CD4-positive, alpha-beta T cell treated with Interleukin-21 for 1 hour (primary cell): ENCODE measurements at regions not wholly inside any gene's neighbourhood (a gene's known extent, or its start where the extent isn't known, plus 50 kb on each side); places are given as distances from the start of the nearest gene placed in this dataset.

ENCODE experiments used
- DNase-seq: peaks from one replicate; pipeline ENCODE4 v3.0.0-alpha.2; 2020

DNA sequence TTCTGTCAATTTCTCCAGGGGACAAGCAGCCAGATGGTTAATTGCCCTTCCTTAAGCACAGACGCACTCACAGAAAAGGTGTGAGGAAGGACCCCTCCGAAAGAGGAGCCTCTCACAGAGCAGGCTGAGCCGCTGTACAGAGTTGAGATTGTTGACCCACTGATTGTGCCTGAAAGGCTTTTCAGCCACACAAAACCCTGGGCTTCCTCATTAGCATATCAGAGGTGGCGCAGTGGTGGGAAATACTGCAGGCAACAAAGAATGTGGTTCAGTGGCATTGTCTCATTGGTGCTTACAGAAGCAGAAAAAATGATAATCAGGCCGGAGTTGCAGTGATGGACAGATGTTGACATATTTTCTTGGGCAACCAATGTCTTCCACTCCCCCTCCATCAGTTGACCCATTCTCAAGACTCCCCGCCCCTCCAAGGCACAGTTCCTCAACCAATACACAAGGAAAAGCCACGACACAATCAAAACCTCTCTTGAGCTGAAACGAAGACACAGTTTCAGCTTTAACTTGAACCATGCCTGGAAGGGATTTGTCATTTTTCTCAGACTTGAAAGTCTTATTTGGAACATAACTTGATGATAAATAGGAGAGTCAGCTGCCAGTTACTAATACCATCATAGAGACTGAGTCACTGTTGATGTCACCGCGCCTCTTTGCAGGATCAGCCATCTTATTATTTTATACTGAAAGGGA, 53.1 kb downstream of the ATXN3L start:
- no peak for DNase-seq

DNA sequence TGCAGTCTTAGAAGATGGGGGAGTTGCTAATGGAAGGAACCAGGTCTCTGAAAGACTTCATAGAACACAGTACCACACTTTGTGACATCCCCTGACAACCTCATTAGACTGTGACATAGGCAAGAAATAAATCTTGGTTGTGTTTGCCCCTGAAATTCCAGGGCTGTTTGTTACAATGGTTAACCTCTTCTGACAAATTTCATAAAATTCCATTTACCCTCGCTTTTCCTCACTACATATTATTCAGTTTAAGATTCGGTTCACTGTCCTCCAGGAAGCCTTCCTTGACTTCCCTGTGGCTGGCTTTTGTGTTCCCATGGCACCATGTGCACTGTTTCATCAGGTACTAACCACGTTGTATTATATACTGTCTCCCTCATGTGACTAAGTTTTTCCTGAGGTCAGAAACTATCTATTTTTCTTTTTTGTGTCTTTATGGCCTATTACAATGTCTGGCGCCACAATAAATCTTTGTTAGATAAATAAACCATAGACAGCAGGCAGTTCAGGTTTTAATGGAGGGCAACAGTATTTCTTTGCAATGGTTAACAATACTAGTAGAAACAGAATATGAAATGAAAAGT, 54.2 kb downstream of the ATXN3L start:
- DNase-seq, result no peak

DNA sequence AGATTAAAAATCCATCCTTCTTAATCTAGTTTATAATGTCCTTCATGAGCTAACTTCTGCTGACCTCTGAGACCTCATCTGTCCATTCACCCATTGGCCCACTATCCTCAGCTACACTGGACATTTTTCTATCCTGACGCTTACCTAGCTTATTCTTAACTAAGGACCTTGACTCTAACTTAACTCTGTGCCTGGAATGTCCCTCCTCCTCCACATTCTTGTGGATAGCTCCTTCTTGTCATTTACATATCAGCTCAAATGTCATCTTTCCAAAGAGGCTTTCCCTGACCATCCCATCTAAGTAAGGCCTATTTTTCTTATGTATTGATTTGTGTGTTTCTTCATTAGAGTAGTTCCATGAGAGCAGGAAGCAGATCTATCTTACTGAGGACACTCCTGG, 54.7 kb downstream of the ATXN3L start:
- no peak for DNase-seq

DNA sequence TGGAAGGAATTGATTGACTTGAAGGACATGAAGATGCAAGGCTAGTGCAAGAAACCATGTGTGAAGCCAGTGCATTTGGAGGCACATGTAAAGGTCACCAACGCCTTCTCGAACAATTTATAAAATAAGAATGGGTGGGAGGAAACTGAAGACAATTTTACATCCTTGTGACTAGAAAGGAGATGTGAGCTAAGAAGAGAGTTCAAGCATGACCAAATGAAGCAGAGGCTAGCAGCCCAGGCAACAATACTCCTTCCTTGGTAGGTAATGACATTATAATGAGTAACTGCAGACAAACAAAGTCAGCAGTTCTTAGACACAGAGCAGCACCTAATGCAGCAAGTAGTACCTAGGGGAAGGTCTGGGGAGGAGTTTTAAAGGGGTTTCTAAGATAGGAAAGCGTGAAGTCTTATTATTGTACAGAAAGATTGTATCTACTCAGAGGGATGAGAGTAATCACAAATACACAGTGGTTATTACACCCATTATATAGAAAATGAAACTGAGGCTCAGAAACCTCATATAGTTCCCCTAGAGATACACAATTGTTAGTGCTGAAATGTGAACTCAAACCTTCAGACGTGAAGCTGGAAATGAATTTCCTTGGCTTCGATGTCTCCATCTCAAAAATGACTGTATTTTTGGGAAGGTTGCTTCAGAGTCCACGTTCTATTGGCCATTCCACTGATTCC, 56.1 kb downstream of the ATXN3L start:
- no peak for DNase-seq

DNA sequence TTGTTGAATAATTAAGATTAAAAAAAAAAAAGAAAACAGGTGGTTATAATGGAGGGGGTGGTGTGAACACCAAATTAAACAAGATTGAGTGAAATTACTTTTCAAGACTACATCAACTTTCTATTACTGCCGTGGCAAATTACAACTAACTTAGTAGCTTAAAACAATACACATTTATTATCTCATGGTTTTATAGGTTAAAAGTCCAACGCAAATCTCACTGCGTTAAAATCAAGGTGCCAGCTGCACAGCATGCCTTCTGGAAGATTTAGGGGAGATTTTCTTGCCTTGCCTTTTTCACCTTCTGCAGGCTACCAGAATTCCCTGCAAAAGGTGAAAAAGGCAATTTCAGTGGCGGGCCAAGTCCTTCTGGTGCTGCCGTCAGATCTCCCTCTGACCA, 58.5 kb downstream of the ATXN3L start:
- no peak for DNase-seq

DNA sequence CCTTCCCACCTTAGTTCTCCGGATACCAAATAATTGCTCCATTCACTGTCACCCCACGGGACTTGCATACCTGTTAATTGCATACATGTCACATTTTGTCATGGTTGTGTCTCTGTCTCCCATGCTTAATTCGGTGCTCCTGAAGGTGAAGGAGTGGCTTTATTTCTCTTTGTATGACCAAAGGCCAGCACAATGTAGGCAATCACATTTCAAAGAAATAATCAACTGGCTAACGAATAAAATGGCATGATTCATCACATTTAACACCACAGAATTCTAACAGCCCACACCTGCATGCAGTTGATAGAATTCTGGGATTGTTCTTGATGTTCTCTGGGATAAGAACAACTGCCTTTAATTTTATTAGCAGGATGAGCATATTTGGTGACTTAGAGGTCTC, 59.3 kb downstream of the ATXN3L start:
- DNase-seq, result no peak

DNA sequence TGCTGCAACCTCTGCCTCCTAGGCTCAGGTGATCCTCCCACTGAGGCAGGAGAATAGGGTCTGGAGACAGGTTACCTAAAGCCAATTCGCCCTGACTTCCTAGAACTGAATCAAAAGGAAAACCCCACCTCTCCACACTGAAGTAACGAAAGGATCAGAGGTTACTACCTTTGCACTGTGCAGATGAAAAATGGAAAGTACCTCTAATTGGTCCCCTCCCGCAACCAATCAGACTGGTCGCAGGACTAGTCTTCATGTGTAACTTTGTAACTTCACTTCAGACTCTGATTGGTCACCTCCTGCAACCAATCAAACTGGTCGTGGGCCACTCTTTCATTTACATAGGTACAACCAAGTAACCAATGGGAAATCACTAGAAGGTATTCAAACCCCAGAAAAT, 61.1 kb downstream of the ATXN3L start:
- no peak for DNase-seq

DNA sequence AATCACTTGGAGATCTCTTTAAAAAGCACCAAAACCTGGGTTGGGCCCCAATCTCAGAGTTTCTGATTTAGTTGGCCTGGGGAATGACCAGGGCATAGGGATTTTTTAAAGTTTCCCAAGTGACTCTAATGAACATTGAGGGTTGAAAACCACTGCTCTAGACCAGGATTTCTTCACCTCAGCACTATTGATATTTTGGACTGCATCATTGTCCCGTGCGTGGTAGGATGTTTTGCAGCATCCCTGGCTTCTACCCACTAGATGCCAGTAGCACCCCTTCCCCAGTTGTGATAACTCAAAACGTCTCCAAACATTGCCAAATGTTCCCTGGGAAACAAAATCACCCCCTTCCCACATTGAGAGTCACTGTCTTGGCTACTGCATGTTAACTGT, 61.8 kb downstream of the ATXN3L start:
- DNase-seq, result no peak

DNA sequence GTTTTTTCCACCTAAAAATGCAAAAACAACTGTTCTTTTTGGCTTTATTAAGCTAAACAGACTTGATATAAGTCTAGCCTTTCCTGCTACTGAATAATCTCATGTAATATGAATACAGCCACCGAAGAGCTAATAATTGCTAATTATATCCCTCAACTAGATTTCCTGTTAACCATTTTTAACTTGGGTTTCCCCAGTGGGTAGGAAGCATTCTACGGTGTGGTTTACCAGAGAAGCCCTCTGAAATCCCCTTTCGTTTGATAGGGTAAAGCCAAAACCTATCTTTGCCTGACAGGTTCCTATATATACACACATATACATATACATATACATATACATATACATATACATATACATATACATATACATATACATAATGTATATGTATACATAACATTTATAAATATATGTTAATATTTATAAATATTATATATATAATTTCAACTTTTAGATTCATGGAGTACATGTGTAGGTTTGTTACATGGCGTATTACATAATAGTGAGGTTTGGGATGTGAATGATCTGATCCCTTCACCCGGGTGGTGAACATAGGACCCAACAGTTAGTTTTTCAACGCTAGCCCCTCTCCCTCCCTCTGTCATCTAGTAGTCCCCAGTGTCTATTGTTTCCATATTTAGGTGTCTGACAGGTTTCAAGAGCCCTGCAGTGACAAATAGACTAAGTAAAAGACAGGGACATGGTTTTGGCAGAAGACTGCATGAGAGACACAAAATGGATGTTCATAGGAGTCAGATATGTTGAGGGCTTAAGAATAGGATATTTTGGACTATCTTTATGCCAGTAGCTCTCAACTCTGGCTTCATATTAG, 62.4 kb downstream of the ATXN3L start:
- DNase-seq, result peak; percentile 16

DNA sequence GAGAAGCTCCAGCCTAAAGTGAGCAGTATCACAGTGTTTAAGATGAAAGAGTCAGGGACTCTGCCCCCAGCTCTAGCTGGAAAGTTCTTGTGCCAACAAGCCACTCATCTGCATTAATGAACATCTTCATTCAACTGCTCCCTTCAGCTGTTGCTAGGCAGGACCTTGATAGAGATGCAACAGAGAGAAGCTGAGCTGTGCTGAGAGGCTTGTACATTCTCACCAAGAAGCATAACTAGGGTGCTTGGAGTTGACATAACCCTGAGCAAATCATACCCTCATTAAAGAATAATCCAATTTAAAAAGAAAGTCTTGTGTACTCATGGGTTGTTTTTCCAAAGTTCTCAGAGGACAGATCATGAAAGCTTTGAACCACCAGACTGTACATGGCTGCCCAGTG, 63.2 kb downstream of the ATXN3L start:
- no peak for DNase-seq

DNA sequence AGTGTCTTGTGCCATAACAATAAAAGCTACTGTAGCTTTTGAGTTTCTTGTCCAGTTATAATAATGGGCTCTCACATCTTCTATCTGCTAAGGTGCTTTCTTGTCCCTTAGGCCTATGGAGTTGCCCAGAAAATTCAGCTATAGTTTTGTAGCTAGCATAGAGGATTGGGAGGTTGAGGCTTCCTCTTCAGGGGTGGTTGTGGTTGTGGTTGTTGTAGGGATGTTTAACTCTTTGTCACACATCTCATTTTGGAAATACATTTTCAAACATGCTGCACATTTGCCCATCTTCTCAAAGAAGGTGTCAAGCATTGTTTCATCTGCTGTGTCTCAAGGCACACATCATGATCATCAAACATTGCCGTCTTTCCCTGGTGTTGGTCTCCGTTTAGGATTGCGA, 65.0 kb downstream of the ATXN3L start:
- DNase-seq, result no peak

DNA sequence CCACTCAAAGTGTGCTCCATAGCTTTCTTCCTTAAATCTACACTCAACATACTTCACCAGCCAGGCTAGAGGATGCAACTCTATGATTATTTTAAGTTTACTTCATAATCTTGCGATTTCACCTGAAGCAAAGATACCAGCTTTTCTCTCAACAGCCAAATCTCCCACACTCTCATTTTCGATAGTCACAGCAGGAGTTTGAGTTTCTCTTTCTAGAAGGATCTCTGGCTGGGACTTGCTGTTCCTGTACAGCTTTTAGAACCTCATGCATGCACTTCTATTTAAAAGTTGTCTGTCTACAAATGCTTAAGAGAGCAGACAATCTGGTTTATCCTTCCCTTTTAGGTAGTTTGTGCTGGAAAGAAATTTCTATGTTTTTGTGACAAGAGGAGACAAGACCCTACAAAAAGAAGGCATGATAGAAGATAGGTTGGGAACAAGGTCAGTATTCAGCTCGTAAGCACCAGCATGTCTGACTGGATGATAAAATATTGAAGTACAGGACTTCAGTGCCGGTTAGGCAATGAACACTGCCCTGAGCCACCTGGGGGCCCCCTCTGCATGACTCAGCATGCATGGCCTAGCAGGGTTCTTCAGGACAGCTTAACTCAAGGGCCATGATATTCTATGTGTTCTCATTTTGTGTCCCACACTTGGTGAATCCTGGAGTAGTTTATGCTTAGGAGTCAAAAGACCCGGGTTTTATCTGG, 65.6 kb downstream of the ATXN3L start:
- DNase-seq, result no peak

DNA sequence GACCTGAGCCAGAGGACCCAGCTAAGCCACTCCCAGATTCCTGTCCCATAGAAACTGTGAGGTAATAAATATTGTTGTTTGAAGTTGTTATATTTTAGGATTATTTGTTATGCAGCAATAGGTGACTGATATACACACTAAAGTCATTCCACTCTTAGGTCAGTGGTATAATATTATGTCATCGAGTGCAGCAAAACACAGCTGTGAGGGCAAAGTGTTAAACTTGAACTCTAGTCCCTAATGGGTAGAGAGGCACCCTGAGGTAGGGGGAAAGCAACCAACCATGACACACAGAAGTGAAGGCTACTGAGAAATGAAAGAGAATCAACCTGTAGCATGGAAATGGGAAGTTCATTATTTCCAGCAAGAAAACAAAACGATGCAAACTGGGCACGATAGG, 66.6 kb downstream of the ATXN3L start:
- DNase-seq, result no peak

DNA sequence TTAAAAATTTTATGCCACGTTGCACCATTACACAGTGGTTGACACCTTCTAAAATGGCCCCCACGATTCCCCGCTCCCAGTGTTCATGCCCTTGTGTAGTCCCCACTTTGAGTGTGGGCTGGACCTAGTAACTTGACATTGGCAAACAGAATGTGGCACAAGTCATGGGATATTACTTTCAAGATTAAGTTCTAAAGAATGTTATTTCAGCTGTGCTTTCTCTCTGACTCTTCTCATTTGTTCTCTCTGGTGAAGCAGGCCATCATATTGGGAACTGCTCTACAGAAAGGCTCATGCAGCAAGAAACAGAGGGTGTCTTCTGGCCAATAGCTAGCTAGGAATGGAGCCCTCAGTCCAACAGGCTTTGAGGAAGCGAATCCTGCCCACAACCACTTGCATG, 67.1 kb downstream of the ATXN3L start:
- DNase-seq, result no peak

DNA sequence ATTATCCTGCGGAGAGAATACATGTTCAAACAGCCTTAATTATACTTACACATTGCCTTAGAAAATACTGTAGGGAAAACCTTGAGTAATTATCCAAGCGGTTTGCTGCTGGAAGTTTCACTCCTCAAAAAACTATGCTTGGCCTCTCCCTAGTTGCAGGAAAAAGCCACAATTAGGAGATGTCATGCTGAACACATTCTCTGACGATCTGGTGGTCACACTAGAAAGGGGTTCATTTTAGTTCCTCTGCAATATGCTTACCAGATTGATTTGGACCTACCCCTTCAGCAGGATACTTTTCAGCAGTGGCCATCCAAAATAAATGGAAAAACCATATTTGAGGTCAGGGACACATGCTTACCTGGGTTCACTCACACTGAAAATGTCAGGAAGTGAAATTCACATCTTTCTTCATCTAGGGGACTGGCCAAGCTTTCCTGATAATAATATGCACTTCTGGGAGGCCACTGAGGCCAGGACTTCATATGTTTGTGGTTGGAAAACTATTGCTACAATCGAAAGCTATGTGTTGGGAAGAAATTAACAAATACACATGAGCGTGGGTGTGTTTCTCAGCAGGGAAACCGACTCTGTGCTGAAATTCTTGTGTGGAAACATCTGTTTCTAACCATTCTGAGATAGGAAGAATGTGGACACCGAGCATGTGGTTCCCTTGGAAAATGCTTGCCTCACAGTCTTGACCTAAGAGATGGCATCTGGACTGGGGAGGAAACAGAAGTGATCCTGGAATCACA, 68.8 kb downstream of the ATXN3L start:
- DNase-seq, result no peak

DNA sequence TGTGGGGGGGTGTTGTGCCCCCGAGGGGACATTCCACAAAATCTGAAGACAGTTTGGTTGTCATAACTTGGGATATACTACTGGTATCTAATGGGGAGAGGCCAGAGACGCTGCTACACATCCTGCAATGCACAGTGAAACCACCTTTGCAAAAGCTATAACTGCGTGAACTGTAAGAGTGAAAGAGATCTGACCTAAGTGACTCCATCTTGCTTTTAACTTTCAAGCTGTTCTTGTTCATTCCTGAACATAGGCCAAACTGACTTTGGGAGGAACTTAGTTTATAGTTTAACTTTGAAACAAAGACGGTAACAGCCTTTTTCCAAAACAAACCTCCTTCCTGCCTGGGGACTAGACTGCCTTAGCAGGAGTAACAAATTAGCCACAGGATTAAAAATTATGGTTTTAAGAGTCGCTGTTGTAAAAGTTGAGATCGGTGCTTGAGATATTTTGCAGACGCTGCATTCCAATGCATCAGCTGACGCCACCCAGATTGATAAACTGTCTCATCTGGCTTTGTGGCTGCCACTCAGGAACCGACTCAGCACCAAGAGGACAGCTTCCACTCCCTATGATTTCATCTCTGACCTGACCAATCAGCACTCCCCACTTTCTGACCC, 70.9 kb downstream of the ATXN3L start:
- DNase-seq, result no peak

DNA sequence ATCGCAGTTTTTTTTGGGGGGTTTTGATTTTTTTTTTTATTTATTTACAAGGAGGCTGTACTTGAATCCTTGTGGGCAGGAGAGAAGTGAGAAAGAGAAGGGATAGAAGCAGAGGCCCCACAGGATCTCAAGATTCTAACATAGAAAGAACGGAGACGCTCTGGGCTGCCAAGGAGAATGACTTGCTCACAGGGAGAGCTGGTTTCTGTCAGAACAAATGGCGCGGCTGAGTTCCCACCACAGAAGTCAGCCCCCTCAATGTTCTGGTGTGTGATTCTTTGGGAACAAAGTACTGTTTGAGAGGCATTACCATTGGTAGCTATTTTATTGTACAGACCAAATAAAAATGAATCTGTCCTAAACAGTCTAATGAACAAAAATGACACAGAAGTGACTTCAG, 80.6 kb downstream of the ATXN3L start:
- DNase-seq, result no peak

DNA sequence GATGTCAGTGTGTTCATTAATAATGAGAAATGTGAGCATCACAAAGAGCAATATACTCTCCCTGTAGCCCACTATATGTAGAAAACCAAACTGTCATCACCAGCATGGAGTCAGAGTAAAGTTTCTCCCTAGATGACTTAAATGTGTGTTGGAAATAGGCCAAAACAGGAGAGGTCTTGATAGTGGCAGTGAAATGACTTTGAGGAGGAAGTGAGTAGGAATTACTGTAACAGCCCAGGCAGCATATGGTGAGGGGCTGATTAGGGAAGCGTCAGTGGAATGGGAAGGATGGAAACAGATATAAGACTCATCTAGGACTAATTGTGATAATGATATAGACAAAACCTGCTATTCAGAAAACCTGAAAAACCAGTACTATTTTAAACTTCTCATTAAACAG, 83.9 kb downstream of the ATXN3L start:
- no peak for DNase-seq

DNA sequence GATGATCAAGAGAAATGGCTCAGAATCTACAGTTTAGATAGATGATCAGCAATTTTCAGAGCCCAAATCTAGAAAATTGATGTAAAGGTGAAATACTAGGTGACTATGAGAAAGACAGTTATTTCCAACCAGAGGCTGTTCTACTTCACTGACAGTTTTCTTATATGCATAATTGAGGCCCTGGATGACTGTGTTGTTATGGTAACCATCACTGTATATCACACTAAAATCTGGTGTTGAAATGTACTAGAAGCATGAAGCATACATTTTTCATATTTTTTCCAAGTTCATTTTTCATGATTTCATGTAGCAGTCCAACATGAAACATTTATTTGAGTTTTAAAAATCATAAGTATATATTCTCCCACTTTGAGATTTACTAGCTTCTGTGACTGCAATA, 87.4 kb downstream of the ATXN3L start:
- no peak for DNase-seq

DNA sequence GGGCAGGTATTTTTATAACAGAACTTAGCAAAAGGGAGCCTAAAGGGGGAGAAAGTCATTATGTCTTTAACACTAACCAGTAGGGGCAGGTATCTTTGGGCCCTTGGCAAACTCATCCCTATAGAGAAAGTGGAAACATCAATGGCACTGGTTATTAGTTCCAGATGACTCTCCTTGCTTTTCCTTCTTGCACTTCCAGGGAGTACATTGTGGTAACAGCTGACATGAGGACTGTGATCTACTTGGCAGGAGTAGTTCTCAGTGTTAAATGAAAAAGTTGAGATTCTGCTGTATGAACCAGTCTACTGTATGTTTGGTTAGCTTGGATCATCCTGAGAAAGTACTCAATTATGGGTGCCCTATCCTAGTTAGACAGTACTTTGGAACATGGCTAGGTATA, 93.6 kb downstream of the ATXN3L start:
- DNase-seq, result no peak

DNA sequence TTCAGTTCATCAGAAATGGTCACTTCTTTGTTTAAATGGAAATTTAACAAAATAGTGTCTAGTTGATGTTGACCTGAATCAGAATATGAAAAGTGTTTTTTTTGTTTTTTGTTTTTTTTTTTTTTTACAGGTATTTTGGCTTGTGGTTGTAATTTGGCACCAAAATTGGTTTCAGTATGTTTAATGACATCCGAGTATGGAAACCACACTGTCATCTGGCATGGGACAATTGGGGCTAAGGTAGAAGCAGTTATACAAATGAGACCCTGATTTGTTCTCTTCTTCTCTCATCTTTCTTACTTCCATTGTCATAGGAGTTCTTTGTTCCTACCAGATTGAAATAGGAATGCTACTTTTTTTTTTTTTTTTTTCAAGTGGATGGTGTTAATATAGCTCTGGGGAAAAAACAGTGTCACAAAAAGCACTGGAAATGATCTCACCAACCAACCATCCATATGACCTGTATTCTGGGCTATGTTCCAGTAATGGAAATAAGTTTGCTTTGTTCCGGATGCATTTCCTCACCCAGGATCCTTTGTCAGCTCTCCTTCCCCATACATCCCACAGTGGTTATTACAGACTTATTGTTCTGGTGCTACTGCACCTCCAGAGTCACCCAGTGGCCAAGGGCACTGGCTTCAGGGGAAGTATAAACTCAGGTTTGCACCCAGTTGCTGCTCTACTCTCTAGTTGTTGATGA, 95.8 kb downstream of the ATXN3L start:
- DNase-seq, result no peak
